ENCODE measurements at regions not wholly inside any gene's neighbourhood (a gene's known extent, or its start where the extent isn't known, plus 50 kb on each side); places are given as distances from the start of the nearest gene placed in this dataset.
"Not testable (repeated sequence)": the region's sequence is repeated elsewhere in the genome, so short reads cannot be mapped to it uniquely, and the experiment has no call there.

GRCh38 chr2:113365290-113365689 is 72.2 kb upstream of the ZNG1B start:
- TF ChIP-seq, protein P1, sequence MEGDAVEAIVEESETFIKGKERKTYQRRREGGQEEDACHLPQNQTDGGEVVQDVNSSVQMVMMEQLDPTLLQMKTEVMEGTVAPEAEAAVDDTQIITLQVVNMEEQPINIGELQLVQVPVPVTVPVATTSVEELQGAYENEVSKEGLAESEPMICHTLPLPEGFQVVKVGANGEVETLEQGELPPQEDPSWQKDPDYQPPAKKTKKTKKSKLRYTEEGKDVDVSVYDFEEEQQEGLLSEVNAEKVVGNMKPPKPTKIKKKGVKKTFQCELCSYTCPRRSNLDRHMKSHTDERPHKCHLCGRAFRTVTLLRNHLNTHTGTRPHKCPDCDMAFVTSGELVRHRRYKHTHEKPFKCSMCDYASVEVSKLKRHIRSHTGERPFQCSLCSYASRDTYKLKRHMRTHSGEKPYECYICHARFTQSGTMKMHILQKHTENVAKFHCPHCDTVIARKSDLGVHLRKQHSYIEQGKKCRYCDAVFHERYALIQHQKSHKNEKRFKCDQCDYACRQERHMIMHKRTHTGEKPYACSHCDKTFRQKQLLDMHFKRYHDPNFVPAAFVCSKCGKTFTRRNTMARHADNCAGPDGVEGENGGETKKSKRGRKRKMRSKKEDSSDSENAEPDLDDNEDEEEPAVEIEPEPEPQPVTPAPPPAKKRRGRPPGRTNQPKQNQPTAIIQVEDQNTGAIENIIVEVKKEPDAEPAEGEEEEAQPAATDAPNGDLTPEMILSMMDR (IDR thresholded peaks at IDR 0.05): not testable (repeated sequence)
- peak in 1 of 2 donors; percentile 24 for TF ChIP-seq POLR2A (IDR thresholded peaks at IDR 0.05)
